ENCODE measurements at regions not wholly inside any gene's neighbourhood (a gene's known extent, or its start where the extent isn't known, plus 50 kb on each side); places are given as distances from the start of the nearest gene placed in this dataset.

DNA sequence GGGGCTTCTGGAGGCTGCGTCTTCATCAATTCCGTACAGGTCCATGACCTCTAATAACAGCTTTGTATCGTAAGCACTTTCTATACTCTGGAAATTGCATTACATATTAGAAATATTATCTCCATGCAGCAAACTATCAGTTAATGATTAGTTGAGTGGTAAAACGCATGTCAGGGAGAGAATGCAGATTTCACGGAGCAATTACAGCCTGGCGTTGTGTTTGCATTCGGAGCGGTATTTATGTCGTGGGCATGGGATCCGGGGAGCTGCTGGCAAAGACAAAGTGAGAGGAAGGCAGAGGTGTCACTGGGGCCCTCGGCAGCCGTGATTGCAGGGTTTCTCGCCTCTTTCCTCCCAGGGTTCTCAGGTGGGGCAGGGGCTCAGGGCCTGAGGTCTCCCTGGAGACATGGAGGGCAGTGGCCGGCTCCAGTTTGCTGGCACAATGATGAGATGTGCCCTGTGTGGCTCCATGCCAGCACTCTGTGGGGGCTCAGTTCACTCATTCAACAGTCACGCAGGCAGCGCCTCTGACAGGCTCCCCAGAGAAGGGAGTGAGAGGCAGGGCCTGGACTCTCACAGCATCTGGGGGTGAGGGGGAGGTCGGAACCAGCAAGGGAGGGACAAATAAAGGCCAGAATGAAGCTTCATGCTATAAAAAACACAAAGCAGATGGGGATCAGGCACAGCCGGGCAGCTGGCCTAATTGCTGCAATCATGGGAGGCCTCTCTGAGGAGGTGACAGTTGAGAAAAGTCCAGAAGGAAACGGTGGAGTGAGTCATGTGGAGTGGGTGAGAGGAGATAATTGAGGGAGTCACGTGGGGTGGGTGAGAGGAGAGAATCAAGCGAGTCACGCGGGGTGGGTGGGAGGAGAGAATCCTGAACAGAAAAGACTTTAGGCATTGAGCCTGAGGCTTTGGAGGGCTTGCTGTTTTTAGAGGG is 1002.7 kb downstream of the BRD1 start:
- TF ChIP-seq CTCF (IDR thresholded peaks at IDR 0.05) (no peak), POLR2A (IDR thresholded peaks at IDR 0.05) (no peak)

All from esophagus squamous epithelium (tissue), 4 donors.